Pancreas (tissue), 10 donors: ENCODE measurements at regions not wholly inside any gene's neighbourhood (a gene's known extent, or its start where the extent isn't known, plus 50 kb on each side); places are given as distances from the start of the nearest gene placed in this dataset.
A peak's percentile ranks its signal among the peaks of the same experiment; 100 is the strongest.
"Not testable (repeated sequence)": the region's sequence is repeated elsewhere in the genome, so short reads cannot be mapped to it uniquely, and the experiment has no call there.

Experiments
- ATAC-seq, 4 donors: fragments of 200-7000 bp; cut with Tn5 transposase; one replicate each; pipeline versions ENCODE4 v1.8.0 to v1.9.1; 2020; ENCODE audit warnings: mild to moderate bottlenecking in 4 of 4, moderate library complexity in 4 of 4
- DNase-seq, 6 donors: peaks; one replicate each; pipeline ENCODE4 v3.0.0-alpha.2; 2020
- FAIRE-seq: peaks from 2 replicates; lab custom pipeline; 2012; peaks lifted over from hg19 to GRCh38; lab: Jason Lieb, UNC
- H3K27ac ChIP-seq, 4 donors: fragments of 200-600 bp; sonication (generic); 1 replicate in 3 of 4; 2 replicates in 1 of 4; pipeline versions ENCODE4 v1.5.0 to v1.8.0; 2020
- H3K27me3 ChIP-seq, 4 donors: fragments of 200-600 bp; one replicate each; pipeline ENCODE4 v1.8.0; 2021
- H3K36me3 ChIP-seq, 3 donors: fragments of 200-600 bp; sonication (generic) in 1 of 3; one replicate each; pipeline versions ENCODE4 v1.5.0 to v1.8.0; 2020 to 2021
- H3K4me1 ChIP-seq, 3 donors: fragments of 200-600 bp; one replicate each; pipeline ENCODE4 v1.8.0; 2021
- H3K4me3 ChIP-seq, 4 donors: fragments of 200-600 bp; sonication (generic) in 2 of 4; one replicate each; pipeline versions ENCODE4 v1.5.0 to v1.8.0; 2020 to 2021
- H3K9me3 ChIP-seq, 4 donors: fragments of 200-600 bp; one replicate each; pipeline ENCODE4 v1.8.0; 2021
- WGBS, 2 donors: extraction: QIAGEN DNeasy Blood & Tissue Kit; methylation state at CpG; one replicate each; pipeline ENCODE4 v1.1.7; 2013; 5-methylcytosine and 5-hydroxymethylcytosine counted together
- intact Hi-C, 3 donors: fragments of 100-400 bp; cut with DNase I; formaldehyde crosslinking; loops; one replicate each; pipeline versions ENCODE4 v1.11.1 to v1.14.2; 2022
- TF ChIP-seq, protein P1 (sequence below), 4 donors: fragments of 200-600 bp; sonication (generic) in 3 of 4; IDR thresholded peaks; one replicate each; pipeline versions ENCODE4 v1.5.0 to v1.8.0; 2021; ENCODE audit warnings: antibody characterized with exemption in 4 of 4
- donor health status: healthy with polysubstance abuse.
- donor health status: DM: no; HTN: no; CAD: no; lungs with moderate emphysema.
- donor health status: DM: no; HTN: no; CAD: no.
- donor health status: control.
- donor health status: control.
- donor health status: Bipolar disorder and iron deficiency.
- donor health status: DM: yes; HTN: yes; CAD: no.
- donor health status: DM: no; HTN: no; CAD: no.
- donor health status: DM: no; HTN: no; CAD: no.
- donor health status: DM: yes; HTN: yes; CAD: no.

DNA sequence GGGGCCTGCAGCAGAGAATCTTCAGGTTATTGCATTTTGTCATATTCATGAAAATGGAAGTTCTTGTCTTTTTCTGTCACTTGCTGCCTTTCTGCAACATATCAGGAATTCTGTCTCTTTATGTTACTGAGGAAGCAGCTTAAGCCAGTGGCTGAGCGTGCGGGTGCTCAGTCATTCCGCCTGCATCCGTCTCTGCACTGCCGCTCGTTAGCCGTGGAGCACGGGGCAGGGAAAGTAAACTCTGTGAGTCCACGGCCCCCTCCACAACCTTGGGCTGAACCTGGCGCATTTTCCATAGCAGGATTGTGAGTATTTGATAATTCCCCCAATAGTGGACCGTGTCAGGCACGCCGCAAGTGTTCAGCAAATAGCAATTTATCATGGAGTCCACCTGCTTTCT lies 1007.7 kb downstream of the BRD1 start:
- DNase-seq (peak in 1 of 6 donors; percentile 30), ATAC-seq (no peak), FAIRE-seq (no peak)
- TF ChIP-seq, protein P1, sequence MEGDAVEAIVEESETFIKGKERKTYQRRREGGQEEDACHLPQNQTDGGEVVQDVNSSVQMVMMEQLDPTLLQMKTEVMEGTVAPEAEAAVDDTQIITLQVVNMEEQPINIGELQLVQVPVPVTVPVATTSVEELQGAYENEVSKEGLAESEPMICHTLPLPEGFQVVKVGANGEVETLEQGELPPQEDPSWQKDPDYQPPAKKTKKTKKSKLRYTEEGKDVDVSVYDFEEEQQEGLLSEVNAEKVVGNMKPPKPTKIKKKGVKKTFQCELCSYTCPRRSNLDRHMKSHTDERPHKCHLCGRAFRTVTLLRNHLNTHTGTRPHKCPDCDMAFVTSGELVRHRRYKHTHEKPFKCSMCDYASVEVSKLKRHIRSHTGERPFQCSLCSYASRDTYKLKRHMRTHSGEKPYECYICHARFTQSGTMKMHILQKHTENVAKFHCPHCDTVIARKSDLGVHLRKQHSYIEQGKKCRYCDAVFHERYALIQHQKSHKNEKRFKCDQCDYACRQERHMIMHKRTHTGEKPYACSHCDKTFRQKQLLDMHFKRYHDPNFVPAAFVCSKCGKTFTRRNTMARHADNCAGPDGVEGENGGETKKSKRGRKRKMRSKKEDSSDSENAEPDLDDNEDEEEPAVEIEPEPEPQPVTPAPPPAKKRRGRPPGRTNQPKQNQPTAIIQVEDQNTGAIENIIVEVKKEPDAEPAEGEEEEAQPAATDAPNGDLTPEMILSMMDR (IDR thresholded peaks at IDR 0.05) = no peak
- Histone ChIP-seq H3K4me3 (no peak overlapping the region), H3K9me3 (no peaks in the 10 kb centered on the region), H3K27me3 (peaks cover 0 to 27% (median 0%) of the 10 kb centered on the region in 4 donors), H3K36me3 (no peaks in the 10 kb centered on the region), H3K4me1 (no peaks in the 10 kb centered on the region), H3K27ac (no peak overlapping the region)
- intact Hi-C loops = no loop called here
- WGBS, 2 donors = 8 to 9% methylated on average over 13 of the region's 13 CpGs

DNA sequence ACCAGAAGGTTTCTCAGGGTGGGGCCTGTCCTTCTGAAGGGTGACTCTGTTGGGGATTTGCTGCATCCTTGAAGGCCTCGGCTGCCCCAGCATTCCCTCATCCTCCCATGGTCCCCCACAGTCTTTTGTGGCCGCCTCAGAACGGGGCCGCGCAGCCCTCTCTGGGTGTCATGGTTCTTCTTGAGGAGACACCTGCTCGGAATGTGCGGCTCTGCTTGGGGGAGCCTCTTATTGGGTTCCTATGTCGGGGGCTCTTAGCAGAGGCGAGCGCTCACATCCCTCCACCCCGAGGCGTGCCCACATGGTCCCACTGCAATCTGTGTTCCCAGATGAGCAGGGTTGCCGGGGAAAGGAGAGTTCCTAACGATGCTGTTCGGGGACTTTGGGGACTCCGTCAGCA lies 1008.4 kb downstream of the BRD1 start:
- 75 to 80% methylated on average over 16 of the region's 16 CpGs for WGBS, 2 donors
- TF ChIP-seq, protein P1 (IDR thresholded peaks at IDR 0.05) = no peak
- intact Hi-C loops = no loop called here
- H3K27me3 ChIP-seq = peaks cover 0 to 27% (median 0%) of the 10 kb centered on the region in 4 donors
- DNase-seq (peak in 1 of 6 donors; percentile 35), FAIRE-seq (no peak), ATAC-seq (no peak)
- no peak overlapping the region for H3K27ac ChIP-seq
- no peaks in the 10 kb centered on the region for H3K36me3 ChIP-seq
- no peaks in the 10 kb centered on the region for H3K4me1 ChIP-seq
- H3K4me3 ChIP-seq = no peak overlapping the region
- H3K9me3 ChIP-seq = no peaks in the 10 kb centered on the region

DNA sequence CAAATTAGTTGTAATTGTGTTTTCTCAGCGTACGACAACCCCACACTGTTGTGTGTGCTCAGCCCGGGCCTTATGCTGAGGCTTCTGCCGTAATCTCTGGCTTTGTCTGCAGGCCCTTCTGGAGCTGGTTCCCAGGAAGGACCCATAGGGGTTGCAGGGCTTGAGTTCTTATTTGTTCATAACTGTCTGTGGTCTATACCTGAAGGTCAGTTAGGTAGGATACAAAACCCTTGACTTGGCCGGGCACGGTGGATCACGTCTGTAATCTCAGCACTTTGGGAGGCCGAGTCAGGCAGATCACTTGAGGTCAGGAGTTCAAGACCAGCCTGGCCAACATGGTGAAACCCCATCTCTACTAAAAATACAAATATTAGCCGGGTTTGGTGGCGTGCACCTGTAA lies 1010.2 kb downstream of the BRD1 start:
- H3K9me3 ChIP-seq, H3K36me3 ChIP-seq, intact Hi-C loops, ATAC-seq, DNase-seq, H3K27ac ChIP-seq, H3K4me3 ChIP-seq, H3K4me1 ChIP-seq, FAIRE-seq: not testable (repeated sequence)
- WGBS, 2 donors = 72 to 82% methylated on average over 10 of the region's 10 CpGs
- H3K27me3 ChIP-seq = peaks cover 0 to 21% (median 3%) of the 10 kb centered on the region in 4 donors

DNA sequence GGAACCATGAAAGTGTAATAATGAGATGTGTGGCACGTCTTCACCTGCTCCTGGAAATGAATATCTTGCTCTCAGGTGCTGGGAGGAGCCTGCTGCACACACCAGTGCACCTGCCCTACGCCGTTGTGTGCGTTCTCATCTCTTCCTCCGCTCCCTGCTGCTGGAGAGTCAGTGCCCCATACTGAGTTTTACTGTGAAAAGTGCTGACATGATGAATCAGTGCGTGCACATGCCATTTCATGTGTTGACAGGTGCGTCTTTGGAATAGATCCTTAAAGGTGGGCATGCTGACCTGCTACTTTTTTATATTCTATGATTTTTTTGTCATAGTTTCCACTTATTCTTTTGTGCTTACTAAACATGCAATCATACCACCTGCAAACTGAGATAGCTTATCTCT lies 1015.8 kb downstream of the BRD1 start:
- intact Hi-C loops = no loop called here
- H3K27ac ChIP-seq = no peak overlapping the region
- H3K4me1 ChIP-seq = no peaks in the 10 kb centered on the region
- FAIRE-seq (no peak), DNase-seq (no peak), ATAC-seq (no peak)
- no peak overlapping the region for H3K4me3 ChIP-seq
- H3K9me3 ChIP-seq = no peaks in the 10 kb centered on the region
- TF ChIP-seq, protein P1 (IDR thresholded peaks at IDR 0.05) = no peak
- H3K36me3 ChIP-seq = no peaks in the 10 kb centered on the region
- H3K27me3 ChIP-seq = peaks cover 0 to 10% (median 3%) of the 10 kb centered on the region in 4 donors
- 41 to 44% methylated on average over 7 of the region's 7 CpGs for WGBS, 2 donors

DNA sequence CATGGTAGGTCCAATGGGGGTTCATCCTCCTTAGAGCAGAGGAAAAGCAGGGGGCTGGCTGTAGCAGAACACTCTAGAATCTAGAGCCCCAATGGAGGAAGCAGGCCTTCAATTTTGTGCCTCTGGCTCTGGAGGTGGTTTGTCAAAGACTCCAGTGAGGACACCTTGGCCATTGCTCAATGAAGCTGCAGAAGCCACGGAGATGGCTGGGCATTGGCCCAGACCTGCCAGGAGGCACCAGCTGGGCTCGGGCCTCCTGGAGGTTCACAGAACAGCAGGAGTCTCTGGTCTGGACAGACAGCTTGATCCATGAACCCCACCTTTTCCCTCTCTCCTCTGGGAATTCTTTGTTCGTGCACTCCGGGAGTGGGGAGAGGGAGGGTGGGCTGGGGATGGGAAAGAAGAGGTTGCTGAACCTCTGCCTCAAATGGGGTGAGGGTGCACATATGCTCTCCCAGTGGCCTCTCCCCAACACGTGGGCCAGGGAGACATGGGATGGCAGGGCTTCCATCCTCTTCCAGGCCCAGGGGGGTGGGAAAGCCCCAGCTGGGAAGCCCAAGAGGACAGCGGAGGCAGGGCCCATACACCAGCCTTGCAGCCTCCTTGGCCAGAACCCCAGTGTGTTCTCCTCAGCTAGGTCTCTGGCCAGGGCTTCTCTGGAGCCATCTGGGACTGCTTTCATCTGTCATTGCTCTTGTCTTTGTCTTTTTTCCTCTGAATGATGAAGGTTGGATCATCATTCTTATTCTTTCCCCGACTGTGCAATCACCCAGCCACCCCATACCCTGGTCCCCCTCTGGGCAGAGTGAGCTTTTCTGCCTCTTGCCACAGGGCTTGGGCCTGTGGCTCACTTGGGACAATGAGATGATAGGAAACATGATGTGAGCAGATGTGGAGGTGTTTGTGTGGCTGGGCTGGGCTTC lies 1019.4 kb downstream of the BRD1 start:
- H3K4me1 ChIP-seq = no peaks in the 10 kb centered on the region
- ATAC-seq = no peak
- 71 to 75% methylated on average over 7 of the region's 7 CpGs for WGBS, 2 donors
- no peak overlapping the region for H3K27ac ChIP-seq
- H3K27me3 ChIP-seq = peaks cover 0 to 9% (median 3%) of the 10 kb centered on the region in 4 donors
- H3K36me3 ChIP-seq = no peaks in the 10 kb centered on the region
- H3K4me3 ChIP-seq = no peak overlapping the region
- intact Hi-C loops = no loop called here
- no peak for DNase-seq
- FAIRE-seq = no peak
- TF ChIP-seq, protein P1 (IDR thresholded peaks at IDR 0.05) = no peak
- no peaks in the 10 kb centered on the region for H3K9me3 ChIP-seq
